ENCODE measurements at regions not wholly inside any gene's neighbourhood (a gene's known extent, or its start where the extent isn't known, plus 50 kb on each side); places are given as distances from the start of the nearest gene placed in this dataset.

DNA sequence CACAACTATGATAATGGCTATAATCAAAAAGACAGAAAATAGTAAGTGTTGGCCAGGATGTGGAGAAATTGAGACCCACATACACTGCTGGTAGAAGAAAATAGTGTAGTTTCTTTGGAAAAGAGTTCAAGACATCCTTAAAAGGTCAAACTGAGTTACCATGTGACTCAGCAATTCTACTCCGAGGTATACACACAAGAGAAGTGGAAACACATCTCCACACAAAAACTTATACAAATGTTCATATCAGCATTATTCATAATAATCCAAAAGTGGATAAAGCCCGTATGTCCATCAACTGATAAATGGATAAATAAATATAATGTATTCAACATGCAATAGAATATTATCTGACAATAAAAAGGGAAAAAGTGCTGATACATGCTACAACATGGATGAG, 532.2 kb downstream of the NR2F1-AS1 start:
- TF ChIP-seq, protein P1, sequence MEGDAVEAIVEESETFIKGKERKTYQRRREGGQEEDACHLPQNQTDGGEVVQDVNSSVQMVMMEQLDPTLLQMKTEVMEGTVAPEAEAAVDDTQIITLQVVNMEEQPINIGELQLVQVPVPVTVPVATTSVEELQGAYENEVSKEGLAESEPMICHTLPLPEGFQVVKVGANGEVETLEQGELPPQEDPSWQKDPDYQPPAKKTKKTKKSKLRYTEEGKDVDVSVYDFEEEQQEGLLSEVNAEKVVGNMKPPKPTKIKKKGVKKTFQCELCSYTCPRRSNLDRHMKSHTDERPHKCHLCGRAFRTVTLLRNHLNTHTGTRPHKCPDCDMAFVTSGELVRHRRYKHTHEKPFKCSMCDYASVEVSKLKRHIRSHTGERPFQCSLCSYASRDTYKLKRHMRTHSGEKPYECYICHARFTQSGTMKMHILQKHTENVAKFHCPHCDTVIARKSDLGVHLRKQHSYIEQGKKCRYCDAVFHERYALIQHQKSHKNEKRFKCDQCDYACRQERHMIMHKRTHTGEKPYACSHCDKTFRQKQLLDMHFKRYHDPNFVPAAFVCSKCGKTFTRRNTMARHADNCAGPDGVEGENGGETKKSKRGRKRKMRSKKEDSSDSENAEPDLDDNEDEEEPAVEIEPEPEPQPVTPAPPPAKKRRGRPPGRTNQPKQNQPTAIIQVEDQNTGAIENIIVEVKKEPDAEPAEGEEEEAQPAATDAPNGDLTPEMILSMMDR (conservative IDR thresholded peaks at IDR 0.05; ENCODE audit: low read length) = no peak
- TF ChIP-seq EZH2phosphoT487 (IDR thresholded peaks at IDR 0.05; ENCODE audit: borderline replicate concordance) = no peak

Measured in Loucy (cell line).